T-helper 1 cell (primary cell): ENCODE measurements at regions not wholly inside any gene's neighbourhood (a gene's known extent, or its start where the extent isn't known, plus 50 kb on each side); places are given as distances from the start of the nearest gene placed in this dataset.
A peak's percentile ranks its signal among the peaks of the same experiment; 100 is the strongest.

Source experiments
- DNase-seq, 5 donors: peaks; one replicate each; pipeline ENCODE4 v3.0.0-alpha.2; 2012 to 2020

GRCh38 chr2:177031438-177032180, 181.0 kb upstream of the HNRNPA3 start:
- no peak for DNase-seq

DNA sequence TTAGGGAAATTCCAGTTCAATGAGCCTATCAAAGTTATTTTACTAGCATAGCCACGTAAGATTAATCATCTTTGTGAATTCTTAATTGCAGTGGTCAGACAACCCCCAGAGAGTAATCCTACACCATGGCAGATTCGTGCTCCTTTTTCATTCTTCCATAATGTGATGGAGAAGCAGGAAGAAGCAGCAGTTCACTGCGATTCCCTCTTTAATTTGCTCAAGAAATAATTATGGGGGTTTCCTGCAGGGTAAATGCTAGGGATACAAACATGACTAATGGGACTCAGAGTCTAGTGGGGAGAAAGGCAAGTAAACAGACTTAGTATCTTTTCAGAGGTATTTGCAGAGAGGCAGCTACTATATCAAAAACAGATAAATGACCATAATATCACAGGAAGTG, 175.8 kb upstream of the HNRNPA3 start:
- no peak for DNase-seq

DNA sequence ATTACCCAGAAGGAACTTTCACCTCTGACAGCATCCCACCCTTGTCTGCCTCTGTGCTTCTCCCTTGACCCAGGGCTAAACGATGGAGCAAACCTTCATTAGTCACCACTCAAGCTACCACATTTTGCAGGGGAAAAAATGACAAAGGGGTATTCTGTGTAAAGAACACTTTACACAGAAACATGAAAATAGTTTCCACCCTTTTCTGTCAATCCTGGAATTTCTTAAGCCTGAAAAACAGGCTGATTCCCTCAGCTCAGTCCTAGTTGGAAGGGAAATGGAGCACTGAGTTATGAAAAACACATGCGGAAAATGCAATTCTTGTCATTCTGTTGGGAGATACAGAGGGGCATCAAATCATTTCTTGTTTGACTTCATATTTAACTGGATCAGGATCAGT, 175.0 kb upstream of the HNRNPA3 start:
- DNase-seq = no peak

- DNase-seq = no peak
Measured at GRCh38 chr2:177038787-177039484, 173.7 kb upstream of the HNRNPA3 start.

- no peak for DNase-seq
Measured at GRCh38 chr2:177042311-177042710, 170.3 kb upstream of the HNRNPA3 start.

- no peak for DNase-seq
Measured at GRCh38 chr2:177044671-177045070, 167.9 kb upstream of the HNRNPA3 start.

DNA sequence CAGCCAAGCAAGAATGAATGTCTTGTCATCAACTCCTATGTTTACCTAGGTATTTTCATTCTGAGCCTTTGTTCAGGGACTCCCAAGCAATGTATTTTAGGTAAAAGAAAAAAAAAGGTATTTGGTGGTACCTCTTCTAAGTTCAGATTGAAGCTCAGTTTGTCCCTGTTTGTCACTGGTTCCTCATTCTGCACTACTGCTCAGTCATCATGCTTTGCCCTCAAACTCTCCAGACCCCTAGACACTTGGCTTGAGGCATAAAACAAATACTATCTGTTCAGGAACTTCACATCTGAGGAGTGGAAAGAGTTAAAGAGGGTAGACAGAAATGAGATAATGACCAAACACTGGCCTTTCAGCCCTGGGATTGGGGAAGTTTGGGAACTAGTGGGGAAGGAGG, 163.6 kb upstream of the HNRNPA3 start:
- DNase-seq = no peak

DNA sequence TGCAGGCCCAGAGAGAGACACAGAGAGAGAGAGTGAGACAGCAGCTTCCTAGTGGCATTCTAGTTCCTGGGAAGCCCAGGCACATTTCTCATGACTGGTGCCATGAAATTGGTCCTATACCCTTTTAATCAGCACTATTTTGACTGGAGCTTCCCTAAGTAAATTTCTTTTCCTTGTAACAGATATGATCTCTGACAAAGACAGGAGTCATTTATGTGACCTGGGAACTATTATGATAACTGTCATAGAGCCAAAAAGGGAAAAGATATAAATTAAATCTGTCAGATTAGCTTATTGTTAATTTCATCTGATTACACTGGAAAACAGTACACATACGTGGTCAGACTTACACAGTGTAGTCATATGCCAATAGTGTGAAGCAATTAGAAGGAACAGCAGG, 161.3 kb upstream of the HNRNPA3 start:
- DNase-seq = no peak

DNA sequence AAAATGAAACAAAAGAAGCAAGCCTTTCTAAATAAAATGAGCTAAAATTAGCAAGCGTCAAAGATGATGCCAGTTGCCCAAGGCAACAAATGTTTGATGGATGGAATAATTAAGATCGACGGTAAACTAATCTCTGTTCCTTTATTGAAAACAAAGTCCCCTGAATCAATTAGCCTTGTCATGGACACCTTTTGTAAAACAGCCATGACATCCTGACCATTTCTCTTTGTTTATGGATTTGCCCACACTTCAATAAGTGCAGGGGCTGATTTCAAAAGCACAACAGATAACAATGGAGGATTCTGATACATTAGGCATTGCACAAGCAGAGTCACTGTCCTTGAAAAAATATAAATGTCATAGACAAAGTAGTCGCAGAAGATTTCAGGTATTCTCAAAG, 160.1 kb upstream of the HNRNPA3 start:
- no peak for DNase-seq

GRCh38 chr2:177053038-177053437, 159.6 kb upstream of the HNRNPA3 start:
- no peak for DNase-seq

GRCh38 chr2:177053716-177054115, 158.9 kb upstream of the HNRNPA3 start:
- DNase-seq = no peak

DNA sequence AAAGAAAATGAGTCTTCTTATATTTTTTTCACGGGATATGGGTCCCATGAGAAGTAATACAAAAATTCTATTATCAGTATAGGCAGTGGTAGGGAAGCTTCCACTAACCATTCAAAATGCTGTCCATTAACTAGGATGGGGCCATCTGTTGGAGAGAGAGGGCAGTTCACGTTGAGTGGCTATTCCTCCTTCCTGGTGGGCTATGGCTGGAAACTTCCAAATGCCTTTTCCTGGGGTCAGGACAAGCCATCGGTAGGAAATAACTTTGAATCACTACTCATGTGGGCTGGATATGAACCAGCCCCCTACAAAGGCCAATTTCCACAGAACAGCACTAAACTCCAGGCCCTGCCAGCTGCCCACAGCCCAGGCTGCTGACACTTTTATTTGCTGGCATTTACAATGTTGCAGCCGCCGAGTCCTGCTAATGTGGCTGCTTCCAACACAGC, 156.1 kb upstream of the HNRNPA3 start:
- no peak for DNase-seq

DNA sequence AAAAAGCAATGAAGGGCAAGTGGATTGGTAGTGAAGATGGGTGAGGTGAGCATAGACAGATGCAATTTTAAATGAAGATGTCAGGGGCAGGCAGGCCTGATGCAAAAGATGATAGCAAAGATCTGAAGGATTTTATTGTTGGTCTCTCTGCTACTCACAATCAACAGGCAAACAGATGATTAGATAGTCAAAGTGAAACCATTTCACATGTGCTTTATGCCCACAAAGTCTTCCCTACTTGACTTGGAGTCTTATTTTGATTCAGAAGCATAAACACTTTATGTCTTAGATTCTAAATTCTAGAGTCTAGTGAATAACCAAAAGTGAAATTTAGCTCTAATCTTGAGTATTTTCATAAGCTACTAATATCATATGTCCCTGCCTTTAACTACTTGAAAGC, 153.8 kb upstream of the HNRNPA3 start:
- DNase-seq = peak in 1 of 5 donors; percentile 27

- DNase-seq = no peak
Measured at GRCh38 chr2:177059293-177059692, 153.3 kb upstream of the HNRNPA3 start.

GRCh38 chr2:177063331-177063730, 149.3 kb upstream of the HNRNPA3 start:
- no peak for DNase-seq

- DNase-seq = no peak
Measured at GRCh38 chr2:177064422-177064821, 148.2 kb upstream of the HNRNPA3 start.

DNA sequence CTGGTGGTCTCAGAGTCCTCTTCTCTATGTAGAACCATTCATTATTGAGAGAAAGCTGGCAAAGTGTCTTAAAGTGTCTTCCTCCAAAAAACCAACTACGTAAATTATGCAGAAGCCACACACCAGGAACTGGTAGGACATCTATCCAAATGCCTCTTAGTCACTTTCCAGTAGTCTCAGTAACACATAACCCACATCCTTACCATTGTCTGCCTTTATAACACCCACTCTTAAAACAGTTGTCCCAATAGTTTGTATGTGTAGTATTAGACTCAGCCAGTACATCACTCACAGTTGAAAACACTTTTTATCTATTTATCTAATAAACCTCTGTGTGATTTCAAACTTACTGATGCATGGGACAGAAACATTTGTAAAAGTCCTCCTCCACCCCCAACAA, 143.6 kb upstream of the HNRNPA3 start:
- no peak for DNase-seq

GRCh38 chr2:177072090-177072489, 140.5 kb upstream of the HNRNPA3 start:
- DNase-seq = no peak

GRCh38 chr2:177073611-177074010, 139.0 kb upstream of the HNRNPA3 start:
- no peak for DNase-seq

- DNase-seq = no peak
Measured at GRCh38 chr2:177074099-177074710, 138.4 kb upstream of the HNRNPA3 start.

DNA sequence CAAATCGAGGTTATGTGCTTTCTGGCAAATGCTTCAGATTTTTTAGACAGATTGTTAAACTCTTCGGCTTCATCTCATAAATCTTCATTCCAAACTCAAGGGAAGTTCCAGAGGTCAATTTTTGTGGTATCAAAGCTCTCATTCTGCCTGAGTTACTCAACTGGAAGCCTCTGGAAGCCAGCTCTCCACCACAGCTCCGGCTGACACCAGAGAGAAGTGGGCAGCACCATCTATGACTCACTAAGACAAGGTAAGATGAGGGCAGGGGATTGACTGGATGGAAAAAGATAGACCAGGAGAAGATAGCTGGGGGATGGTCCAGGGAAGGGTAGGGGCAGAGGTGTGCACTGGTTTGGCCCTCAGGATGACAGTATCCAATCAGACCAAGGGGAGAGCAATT, 137.3 kb upstream of the HNRNPA3 start:
- no peak for DNase-seq

GRCh38 chr2:177076636-177077179, 135.9 kb upstream of the HNRNPA3 start:
- no peak for DNase-seq

- DNase-seq = no peak
Measured at GRCh38 chr2:177077778-177078177, 134.8 kb upstream of the HNRNPA3 start.

DNA sequence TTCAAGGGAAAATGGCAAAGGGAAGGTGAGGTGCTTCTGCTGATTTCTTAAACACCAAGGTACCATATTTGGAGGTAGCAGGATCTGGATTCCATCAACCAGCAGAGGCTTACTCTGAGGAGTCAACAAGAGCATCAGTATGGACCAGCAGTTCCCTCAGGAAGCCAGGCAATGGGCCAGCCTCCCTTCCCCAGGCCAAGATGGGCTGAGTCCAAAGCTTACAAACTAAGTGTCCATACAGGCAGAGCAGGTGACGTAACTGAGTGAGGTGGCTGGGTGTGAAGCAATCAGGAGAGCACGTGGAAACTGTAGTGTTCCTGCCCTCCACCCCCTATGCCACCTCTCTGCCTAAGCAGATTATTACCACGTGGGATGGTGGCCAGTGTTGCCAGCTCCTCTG, 134.2 kb upstream of the HNRNPA3 start:
- DNase-seq = no peak
